Psoas muscle (tissue), 7 donors: ENCODE measurements at regions not wholly inside any gene's neighbourhood (a gene's known extent, or its start where the extent isn't known, plus 50 kb on each side); places are given as distances from the start of the nearest gene placed in this dataset.

Experiments
- ATAC-seq, 4 donors: fragments of 200-7000 bp; cut with Tn5 transposase; one replicate each; pipeline ENCODE4 v1.9.1; 2020; ENCODE audit warnings: moderate library complexity in 3 of 4, mild to moderate bottlenecking in 2 of 4
- DNase-seq, 2 donors: peaks; one replicate each; pipeline ENCODE4 v3.0.0-alpha.2; 2020
- H3K27ac ChIP-seq: fragments of 200-600 bp; one replicate; pipeline ENCODE4 v1.8.0; 2022
- H3K27me3 ChIP-seq, 3 donors: fragments of 200-600 bp in 1 of 3; one replicate each; pipeline versions ENCODE4 v1.6.1 to v1.8.0; 2013 to 2022; ENCODE audit warnings: low read length in 2 of 3, mild to moderate bottlenecking in 2 of 3, moderate library complexity in 1 of 3; ENCODE audit not compliant: insufficient read depth in 3 of 3
- H3K36me3 ChIP-seq, 2 donors: fragments of 200-600 bp in 1 of 2; one replicate each; pipeline versions ENCODE4 v1.6.1 to v1.8.0; 2013 to 2022; ENCODE audit warnings: low read depth in 1 of 2, mild to moderate bottlenecking in 1 of 2, moderate library complexity in 1 of 2; ENCODE audit not compliant: insufficient read depth in 1 of 2
- H3K4me1 ChIP-seq: fragments of 200-600 bp; one replicate; pipeline ENCODE4 v1.8.0; 2022
- H3K4me3 ChIP-seq: fragments of 200-600 bp; one replicate; pipeline ENCODE4 v1.8.0; 2022; ENCODE audit warnings: mild to moderate bottlenecking
- H3K9me3 ChIP-seq: fragments of 200-600 bp; one replicate; pipeline ENCODE4 v1.8.0; 2022
- WGBS, 3 donors: extraction: QIAGEN DNeasy Blood & Tissue Kit; methylation state at CpG; one replicate each; pipeline versions ENCODE4 v1.1.6 to v1.1.7; 2013; 5-methylcytosine and 5-hydroxymethylcytosine counted together
- intact Hi-C, 2 donors: fragments of 100-400 bp; cut with DNase I; formaldehyde crosslinking; loops; one replicate each; pipeline versions ENCODE4 v1.11.0 to v1.14.2; 2022
- TF ChIP-seq, protein P1 (sequence below): fragments of 200-600 bp; IDR thresholded peaks from one replicate; pipeline ENCODE4 v1.8.0; 2022; ENCODE audit warnings: antibody characterized with exemption
- donor health status: healthy with polysubstance abuse.
- donor health status: DM: no; HTN: no; CAD: no; lungs with moderate emphysema.
- donor health status: Bipolar disorder and iron deficiency.
- donor health status: healthy.
- donor health status: DM: yes; HTN: yes; CAD: no.
- donor health status: DM: no; HTN: no; CAD: no.
- donor health status: DM: yes; HTN: yes; CAD: no.

DNA sequence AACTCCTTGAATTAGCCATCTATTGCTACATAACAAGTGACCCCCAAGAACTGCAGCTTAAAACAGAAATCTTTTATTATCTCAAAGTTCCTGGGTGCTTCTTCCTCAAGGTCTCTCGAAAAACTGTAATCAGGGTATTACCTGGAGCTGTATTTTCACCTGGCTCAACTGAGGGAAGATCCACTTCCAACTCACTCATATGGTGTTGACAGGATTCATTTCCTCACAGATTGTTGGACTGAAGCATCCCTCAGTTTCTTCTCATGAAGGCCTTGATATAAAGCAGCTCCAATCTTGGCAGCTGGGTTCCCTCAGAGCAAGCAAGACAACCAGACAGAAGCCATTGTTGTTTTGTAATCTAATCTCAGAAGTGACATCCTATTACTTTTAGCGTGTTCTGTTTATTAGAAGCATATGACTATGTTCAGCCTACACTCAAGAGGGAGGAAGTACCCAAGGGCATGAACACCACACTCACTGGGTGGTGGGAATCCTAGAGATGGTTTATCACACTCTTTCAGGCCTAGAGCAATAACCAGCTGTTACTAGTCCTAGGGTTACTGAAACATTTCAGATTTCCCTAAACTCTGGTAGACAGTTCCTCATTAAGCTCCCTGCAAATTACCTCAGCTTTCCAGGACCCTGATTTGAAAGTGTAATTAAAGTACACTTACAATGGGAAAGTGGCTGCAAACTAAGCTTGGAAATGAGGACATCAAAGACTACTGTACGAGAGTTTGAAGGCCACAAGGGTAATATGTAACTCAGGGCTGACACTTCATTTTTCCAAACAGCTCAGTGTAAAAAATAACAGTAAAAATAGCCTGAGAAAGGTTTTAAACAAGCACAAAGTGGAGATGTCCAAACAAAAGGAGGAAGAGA, 222.2 kb downstream of the SEC23A start:
- TF ChIP-seq, protein P1, sequence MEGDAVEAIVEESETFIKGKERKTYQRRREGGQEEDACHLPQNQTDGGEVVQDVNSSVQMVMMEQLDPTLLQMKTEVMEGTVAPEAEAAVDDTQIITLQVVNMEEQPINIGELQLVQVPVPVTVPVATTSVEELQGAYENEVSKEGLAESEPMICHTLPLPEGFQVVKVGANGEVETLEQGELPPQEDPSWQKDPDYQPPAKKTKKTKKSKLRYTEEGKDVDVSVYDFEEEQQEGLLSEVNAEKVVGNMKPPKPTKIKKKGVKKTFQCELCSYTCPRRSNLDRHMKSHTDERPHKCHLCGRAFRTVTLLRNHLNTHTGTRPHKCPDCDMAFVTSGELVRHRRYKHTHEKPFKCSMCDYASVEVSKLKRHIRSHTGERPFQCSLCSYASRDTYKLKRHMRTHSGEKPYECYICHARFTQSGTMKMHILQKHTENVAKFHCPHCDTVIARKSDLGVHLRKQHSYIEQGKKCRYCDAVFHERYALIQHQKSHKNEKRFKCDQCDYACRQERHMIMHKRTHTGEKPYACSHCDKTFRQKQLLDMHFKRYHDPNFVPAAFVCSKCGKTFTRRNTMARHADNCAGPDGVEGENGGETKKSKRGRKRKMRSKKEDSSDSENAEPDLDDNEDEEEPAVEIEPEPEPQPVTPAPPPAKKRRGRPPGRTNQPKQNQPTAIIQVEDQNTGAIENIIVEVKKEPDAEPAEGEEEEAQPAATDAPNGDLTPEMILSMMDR: no peak
- no peaks in the 10 kb centered on the region for H3K36me3 ChIP-seq
- DNase-seq (no peak), ATAC-seq (no peak)
- H3K27me3 ChIP-seq: no peaks in the 10 kb centered on the region
- WGBS, 3 donors: 57 to 73% (median 69%) methylated on average over 3 of the region's 3 CpGs
- no peak overlapping the region for H3K4me3 ChIP-seq
- H3K4me1 ChIP-seq: no peaks in the 10 kb centered on the region
- H3K9me3 ChIP-seq: no peaks in the 10 kb centered on the region
- intact Hi-C loops: loop anchor here in 1 of 2 donors (5.0 kb wide), 1 partner anchor 154 kb away; no protein-coding TSS in a partner anchor
- H3K27ac ChIP-seq: no peak overlapping the region

DNA sequence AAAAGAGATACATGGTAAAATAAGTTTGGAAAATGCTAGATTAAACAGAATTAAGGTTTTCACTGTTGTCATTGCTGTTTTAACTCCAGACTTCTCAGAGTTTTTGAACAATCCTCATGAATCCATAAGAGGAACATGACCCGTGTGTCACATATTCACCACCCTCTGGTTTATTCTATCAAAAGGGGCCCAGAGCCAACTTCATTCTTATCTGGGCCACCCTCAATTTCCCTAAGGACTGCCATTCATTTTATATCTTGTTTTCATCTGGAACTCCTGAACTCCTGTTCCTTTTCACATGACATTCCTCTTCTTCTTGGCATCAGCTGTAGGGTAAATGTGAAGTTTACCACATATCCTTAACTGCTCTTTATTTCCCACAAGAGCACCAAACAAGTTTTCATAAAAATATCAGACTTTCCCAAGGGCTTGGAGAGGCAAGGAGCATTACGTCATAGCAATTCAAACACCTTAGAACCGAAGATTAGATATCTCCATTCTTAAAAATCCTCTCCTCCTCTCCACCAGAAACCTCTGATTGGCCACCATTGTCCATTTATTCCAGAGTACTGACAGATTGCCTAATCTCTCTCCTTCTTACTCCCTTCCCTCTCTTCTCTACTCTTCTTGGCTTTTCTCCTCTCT, 225.2 kb downstream of the SEC23A start:
- WGBS, 3 donors: 62 to 71% (median 63%) methylated on average over 3 of the region's 3 CpGs
- DNase-seq (no peak), ATAC-seq (no peak)
- TF ChIP-seq, protein P1: no peak
- Histone ChIP-seq H3K4me1 (no peaks in the 10 kb centered on the region), H3K9me3 (no peaks in the 10 kb centered on the region), H3K27ac (no peak overlapping the region), H3K27me3 (peaks cover 0 to 3% (median 0%) of the 10 kb centered on the region in 3 donors), H3K36me3 (no peaks in the 10 kb centered on the region), H3K4me3 (no peak overlapping the region)
- intact Hi-C loops: loop anchor here in 1 of 2 donors (10.0 kb wide), 1 partner anchor 127 kb away; no protein-coding TSS in a partner anchor

DNA sequence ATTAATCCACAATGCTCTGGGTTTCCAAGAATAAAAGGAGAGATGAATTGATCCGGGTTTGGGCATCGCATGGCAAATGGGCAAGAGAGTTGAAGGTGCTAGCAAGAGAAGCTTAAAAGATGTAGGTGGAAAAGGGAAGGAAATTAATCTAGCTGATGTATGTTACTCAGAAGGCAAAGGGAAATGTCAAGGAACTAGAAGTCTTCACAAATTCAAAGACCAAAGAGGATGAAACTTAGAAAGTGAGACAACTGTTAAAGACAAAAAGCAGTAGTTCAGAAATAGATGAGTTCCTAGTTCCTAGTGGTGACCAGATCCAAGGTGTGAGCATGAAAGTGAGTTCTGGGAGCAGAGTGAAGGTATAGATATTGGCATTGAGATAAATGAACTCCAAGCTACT, 228.3 kb downstream of the SEC23A start:
- Histone ChIP-seq H3K4me1 (no peaks in the 10 kb centered on the region), H3K36me3 (no peaks in the 10 kb centered on the region), H3K27me3 (peaks cover 0 to 3% (median 0%) of the 10 kb centered on the region in 3 donors), H3K4me3 (no peak overlapping the region), H3K27ac (no peak overlapping the region), H3K9me3 (no peaks in the 10 kb centered on the region)
- 93 to 98% (median 95%) methylated on average over 2 of the region's 2 CpGs for WGBS, 3 donors
- DNase-seq: no peak
- intact Hi-C loops: loop anchor here in 1 of 2 donors (10.0 kb wide), 1 partner anchor 130 kb away; no protein-coding TSS in a partner anchor
- ATAC-seq: no peak
- TF ChIP-seq, protein P1: no peak

DNA sequence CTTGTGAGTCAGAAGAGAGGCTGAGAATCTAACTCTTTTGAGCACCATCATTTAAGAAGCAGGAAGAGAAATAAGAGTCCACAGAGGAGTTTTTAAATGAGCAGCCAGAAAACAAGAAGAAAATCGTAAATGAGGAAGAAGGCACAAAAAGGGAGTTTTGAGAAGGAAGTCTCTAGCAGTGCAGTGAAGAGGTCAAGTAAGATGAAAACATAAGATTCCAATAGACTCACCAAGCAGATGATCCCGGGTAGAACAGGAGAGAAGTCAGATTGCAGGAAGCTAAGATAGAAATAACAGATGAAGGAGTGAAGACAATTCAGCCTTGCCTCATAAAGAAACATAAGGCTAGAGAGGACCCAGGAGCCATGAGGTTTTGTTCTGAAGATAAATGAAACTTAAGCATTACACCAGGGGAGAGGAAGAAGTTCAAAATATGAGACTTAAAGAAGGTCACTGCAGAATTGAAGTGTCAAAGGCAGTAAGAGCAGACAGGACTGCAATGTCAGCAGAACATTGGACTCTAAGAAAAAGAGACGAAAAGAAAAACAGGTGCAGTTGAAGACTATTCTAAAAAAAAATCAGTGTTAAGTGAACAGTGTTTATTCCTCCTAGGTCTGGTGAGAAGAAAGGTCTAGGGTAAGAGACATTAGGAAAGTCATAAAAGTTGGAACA, 229.0 kb downstream of the SEC23A start:
- H3K4me3 ChIP-seq: no peak overlapping the region
- H3K9me3 ChIP-seq: no peaks in the 10 kb centered on the region
- ATAC-seq (no peak), DNase-seq (no peak)
- H3K27ac ChIP-seq: no peak overlapping the region
- TF ChIP-seq, protein P1: no peak
- intact Hi-C loops: loop anchor here in 1 of 2 donors (10.0 kb wide), 1 partner anchor 131 kb away; no protein-coding TSS in a partner anchor
- WGBS, 3 donors: 55 to 65% (median 58%) methylated on average over 3 of the region's 3 CpGs
- peaks cover 0 to 3% (median 0%) of the 10 kb centered on the region in 3 donors for H3K27me3 ChIP-seq
- H3K4me1 ChIP-seq: no peaks in the 10 kb centered on the region
- no peaks in the 10 kb centered on the region for H3K36me3 ChIP-seq
